Peyer's patch (tissue), 4 donors: ENCODE measurements at regions not wholly inside any gene's neighbourhood (a gene's known extent, or its start where the extent isn't known, plus 50 kb on each side); places are given as distances from the start of the nearest gene placed in this dataset.

Source experiments
- DNase-seq, 3 donors: peaks; one replicate each; pipeline ENCODE4 v3.0.0-alpha.2; 2017 to 2019
- H3K27ac ChIP-seq, 4 donors: fragments of 200-600 bp; sonication (generic); one replicate each; pipeline ENCODE4 v1.5.1; 2016 to 2019
- H3K27me3 ChIP-seq, 2 donors: fragments of 200-600 bp; sonication (generic); one replicate each; pipeline ENCODE4 v1.5.1; 2019
- H3K36me3 ChIP-seq, 3 donors: fragments of 200-600 bp; sonication (generic); one replicate each; pipeline ENCODE4 v1.5.1; 2016 to 2019
- H3K4me1 ChIP-seq, 4 donors: fragments of 200-600 bp; sonication (generic); one replicate each; pipeline ENCODE4 v1.5.1; 2016 to 2019
- H3K4me3 ChIP-seq, 4 donors: fragments of 200-600 bp; sonication (generic); 1 replicate in 3 of 4; 2 replicates in 1 of 4; pipeline ENCODE4 v1.5.1; 2016 to 2019; ENCODE audit warnings: mild to moderate bottlenecking in 1 of 4
- H3K9me3 ChIP-seq, 4 donors: fragments of 200-600 bp; sonication (generic); one replicate each; pipeline ENCODE4 v1.5.1; 2016 to 2019; ENCODE audit warnings: mild to moderate bottlenecking in 1 of 4
- CTCF ChIP-seq, 6 experiments: fragments of 450-650 bp in 4 of 6; fragments of 200-600 bp in 2 of 6; sonication (generic) in 1 of 6; IDR thresholded peaks; one replicate each; pipeline ENCODE4 v1.5.1; 2017 to 2019; ENCODE audit warnings: antibody characterized with exemption in 6 of 6, mild to moderate bottlenecking in 3 of 6, moderate library complexity in 1 of 6
- POLR2A ChIP-seq, 2 donors: fragments of 450-650 bp; IDR thresholded peaks; one replicate each; pipeline ENCODE4 v1.5.1; 2017; ENCODE audit warnings: antibody characterized with exemption in 2 of 2, mild to moderate bottlenecking in 2 of 2, moderate library complexity in 2 of 2

GRCh38 chr6:48449002-48449401, 338.0 kb upstream of the PTCHD4 start:
- Histone ChIP-seq H3K9me3 (no peaks in the 10 kb centered on the region), H3K36me3 (no peaks in the 10 kb centered on the region), H3K4me1 (no peaks in the 10 kb centered on the region), H3K27ac (no peak overlapping the region), H3K27me3 (no peaks in the 10 kb centered on the region), H3K4me3 (no peak overlapping the region)
- DNase-seq, result no peak
- no peak for TF ChIP-seq CTCF (IDR thresholded peaks at IDR 0.05)
- no peak for TF ChIP-seq POLR2A (IDR thresholded peaks at IDR 0.05)

- Histone ChIP-seq H3K4me1 (no peaks in the 10 kb centered on the region), H3K27ac (no peak overlapping the region), H3K36me3 (no peaks in the 10 kb centered on the region), H3K9me3 (no peaks in the 10 kb centered on the region), H3K4me3 (no peak overlapping the region), H3K27me3 (no peaks in the 10 kb centered on the region)
- DNase-seq, result no peak
- TF ChIP-seq POLR2A (IDR thresholded peaks at IDR 0.05) (no peak), CTCF (IDR thresholded peaks at IDR 0.05) (no peak)
These were observed 336.3 kb upstream of the PTCHD4 start for GRCh38 chr6:48447251-48447650.

- DNase-seq, result no peak
- H3K9me3 ChIP-seq, result no peaks in the 10 kb centered on the region
- TF ChIP-seq POLR2A (IDR thresholded peaks at IDR 0.05) (no peak), CTCF (IDR thresholded peaks at IDR 0.05) (no peak)
- H3K27ac ChIP-seq, result no peak overlapping the region
- no peaks in the 10 kb centered on the region for H3K36me3 ChIP-seq
- H3K4me3 ChIP-seq, result no peak overlapping the region
- no peaks in the 10 kb centered on the region for H3K4me1 ChIP-seq
- no peaks in the 10 kb centered on the region for H3K27me3 ChIP-seq
These were observed 318.6 kb upstream of the PTCHD4 start for GRCh38 chr6:48429610-48430009.

GRCh38 chr6:48429021-48429420, 318.0 kb upstream of the PTCHD4 start:
- Histone ChIP-seq H3K4me1 (no peaks in the 10 kb centered on the region), H3K27me3 (no peaks in the 10 kb centered on the region), H3K27ac (no peak overlapping the region), H3K4me3 (no peak overlapping the region), H3K36me3 (no peaks in the 10 kb centered on the region), H3K9me3 (no peaks in the 10 kb centered on the region)
- DNase-seq, result no peak
- no peak for TF ChIP-seq POLR2A (IDR thresholded peaks at IDR 0.05)
- TF ChIP-seq CTCF (IDR thresholded peaks at IDR 0.05), result no peak

- no peaks in the 10 kb centered on the region for H3K27me3 ChIP-seq
- no peak for DNase-seq
- TF ChIP-seq POLR2A (IDR thresholded peaks at IDR 0.05) (no peak), CTCF (IDR thresholded peaks at IDR 0.05) (no peak)
- H3K4me1 ChIP-seq, result no peaks in the 10 kb centered on the region
- H3K36me3 ChIP-seq, result no peaks in the 10 kb centered on the region
- no peak overlapping the region for H3K4me3 ChIP-seq
- no peaks in the 10 kb centered on the region for H3K9me3 ChIP-seq
- no peak overlapping the region for H3K27ac ChIP-seq
These were observed 315.6 kb upstream of the PTCHD4 start for GRCh38 chr6:48426636-48427035.

- H3K36me3 ChIP-seq, result no peaks in the 10 kb centered on the region
- H3K27ac ChIP-seq, result no peak overlapping the region
- DNase-seq, result no peak
- no peaks in the 10 kb centered on the region for H3K9me3 ChIP-seq
- TF ChIP-seq CTCF (IDR thresholded peaks at IDR 0.05) (no peak), POLR2A (IDR thresholded peaks at IDR 0.05) (no peak)
- H3K27me3 ChIP-seq, result no peaks in the 10 kb centered on the region
- H3K4me1 ChIP-seq, result no peaks in the 10 kb centered on the region
- H3K4me3 ChIP-seq, result no peak overlapping the region
These were observed 312.8 kb upstream of the PTCHD4 start for GRCh38 chr6:48423640-48424365.
